Posterior cingulate gyrus (tissue), 11 donors: ENCODE measurements at regions not wholly inside any gene's neighbourhood (a gene's known extent, or its start where the extent isn't known, plus 50 kb on each side); places are given as distances from the start of the nearest gene placed in this dataset.
"Not testable (repeated sequence)": the region's sequence is repeated elsewhere in the genome, so short reads cannot be mapped to it uniquely, and the experiment has no call there.

ENCODE experiments used
- DNase-seq, 10 donors: peaks; one replicate each; pipeline versions ENCODE4 v3.0.0 to v3.0.0-alpha.2; 2020 to 2021; ENCODE audit warnings: mixed read lengths in 3 of 10
- intact Hi-C: fragments of 100-400 bp; cut with DNase I; formaldehyde crosslinking; loops from one replicate; pipeline ENCODE4 v1.15.1; 2023

GRCh38 chr6:9172096-9172495 lies 736.8 kb upstream of the SLC35B3 start:
- intact Hi-C loops: no loop called here
- DNase-seq: no peak

- intact Hi-C loops: no loop called here
- DNase-seq: no peak
Observed at GRCh38 chr6:9168669-9169068, 733.3 kb upstream of the SLC35B3 start.

- no peak for DNase-seq
- intact Hi-C loops: no loop called here
Observed at GRCh38 chr6:9161731-9162130, 726.4 kb upstream of the SLC35B3 start.

- no peak for DNase-seq
- intact Hi-C loops: no loop called here
Observed at GRCh38 chr6:9159051-9159450, 723.7 kb upstream of the SLC35B3 start.

GRCh38 chr6:9155836-9156235 lies 720.5 kb upstream of the SLC35B3 start:
- no peak for DNase-seq
- intact Hi-C loops: no loop called here

GRCh38 chr6:9143140-9143539 lies 707.8 kb upstream of the SLC35B3 start:
- no peak for DNase-seq
- intact Hi-C loops: no loop called here

GRCh38 chr6:9140951-9141460 lies 705.7 kb upstream of the SLC35B3 start:
- intact Hi-C loops: no loop called here
- no peak for DNase-seq

- peak in 1 of 10 donors; percentile 71 for DNase-seq
- intact Hi-C loops: no loop called here
Observed at GRCh38 chr6:9140172-9140571, 704.8 kb upstream of the SLC35B3 start.

- intact Hi-C loops: no loop called here
- no peak for DNase-seq
Observed at GRCh38 chr6:9139746-9140145, 704.4 kb upstream of the SLC35B3 start.

GRCh38 chr6:9138936-9139335 lies 703.6 kb upstream of the SLC35B3 start:
- intact Hi-C loops: no loop called here
- DNase-seq: no peak

GRCh38 chr6:9136141-9136822 lies 700.9 kb upstream of the SLC35B3 start:
- DNase-seq: no peak
- intact Hi-C loops: no loop called here

GRCh38 chr6:9131616-9132015 lies 696.3 kb upstream of the SLC35B3 start:
- intact Hi-C loops: no loop called here
- DNase-seq: peak in 1 of 10 donors; percentile 72

GRCh38 chr6:9131201-9131600 lies 695.9 kb upstream of the SLC35B3 start:
- no peak for DNase-seq
- intact Hi-C loops: no loop called here

GRCh38 chr6:9128970-9129369 lies 693.6 kb upstream of the SLC35B3 start:
- no peak for DNase-seq
- intact Hi-C loops: no loop called here

- no peak for DNase-seq
- intact Hi-C loops: no loop called here
Observed at GRCh38 chr6:9126878-9127560, 691.7 kb upstream of the SLC35B3 start.

GRCh38 chr6:9126034-9126433 lies 690.7 kb upstream of the SLC35B3 start:
- DNase-seq, intact Hi-C loops: not testable (repeated sequence)

GRCh38 chr6:9121549-9121948 lies 686.2 kb upstream of the SLC35B3 start:
- DNase-seq: peak in 1 of 10 donors; percentile 60
- intact Hi-C loops: no loop called here

- intact Hi-C loops: no loop called here
- no peak for DNase-seq
Observed at GRCh38 chr6:9116026-9116425, 680.7 kb upstream of the SLC35B3 start.

- DNase-seq: no peak
- intact Hi-C loops: no loop called here
Observed at GRCh38 chr6:9112544-9112943, 677.2 kb upstream of the SLC35B3 start.

GRCh38 chr6:9103876-9104521 lies 668.7 kb upstream of the SLC35B3 start:
- no peak for DNase-seq

GRCh38 chr6:9101920-9102319 lies 666.6 kb upstream of the SLC35B3 start:
- no peak for DNase-seq
- intact Hi-C loops: no loop called here

More at GRCh38 chr6:9103876-9104521, 668.7 kb upstream of the SLC35B3 start:
- intact Hi-C loops: no loop called here
